ENCODE measurements at regions not wholly inside any gene's neighbourhood (a gene's known extent, or its start where the extent isn't known, plus 50 kb on each side); places are given as distances from the start of the nearest gene placed in this dataset.
"Not testable (repeated sequence)": the region's sequence is repeated elsewhere in the genome, so short reads cannot be mapped to it uniquely, and the experiment has no call there.

DNA sequence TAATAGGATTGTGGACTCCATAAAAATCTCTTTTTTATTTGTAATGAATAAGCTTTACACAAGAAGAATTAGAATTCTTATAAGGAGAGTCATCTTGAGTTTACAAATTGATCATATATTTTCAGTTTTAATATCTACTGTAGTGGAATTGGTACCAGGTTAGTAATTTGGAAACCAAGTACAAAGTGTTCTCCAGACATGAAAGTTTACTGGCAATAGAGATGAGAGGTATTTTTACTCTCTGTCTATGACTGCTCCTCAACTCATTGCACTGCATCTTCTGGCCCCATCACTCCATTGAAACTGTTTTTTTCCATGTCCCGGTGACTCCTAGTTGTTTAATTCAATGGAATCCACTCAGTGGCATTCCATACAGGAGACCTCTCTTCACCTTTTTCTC lies 164.5 kb upstream of the SMIM30 start:
- Histone ChIP-seq H3K4me3 (ENCODE audit: insufficient read depth, low read length) (no peak overlapping the region), H3K79me2 (ENCODE audit: insufficient read depth, low read length) (no peaks in the 10 kb centered on the region), H3K36me3 (ENCODE audit: insufficient read depth, low read length) (no peaks in the 10 kb centered on the region), H3K4me1 (ENCODE audit: insufficient read depth, low read length) (peaks cover 5% of the 10 kb centered on the region), H3K4me2 (ENCODE audit: insufficient read depth, low read length) (no peak overlapping the region), H3K27me3 (ENCODE audit: insufficient read depth, low read length) (no peaks in the 10 kb centered on the region), H2AFZ (ENCODE audit: low read length) (no peak overlapping the region), H4K20me1 (ENCODE audit: insufficient read depth, low read length) (no peaks in the 10 kb centered on the region), H3K27ac (ENCODE audit: low read depth, low read length) (no peak overlapping the region), H3K9me3 (ENCODE audit: low read depth, low read length) (no peaks in the 10 kb centered on the region)
- DNase-seq (ENCODE audit: insufficient read length, low spot score, missing footprints) = no peak
- TF ChIP-seq, protein P1, sequence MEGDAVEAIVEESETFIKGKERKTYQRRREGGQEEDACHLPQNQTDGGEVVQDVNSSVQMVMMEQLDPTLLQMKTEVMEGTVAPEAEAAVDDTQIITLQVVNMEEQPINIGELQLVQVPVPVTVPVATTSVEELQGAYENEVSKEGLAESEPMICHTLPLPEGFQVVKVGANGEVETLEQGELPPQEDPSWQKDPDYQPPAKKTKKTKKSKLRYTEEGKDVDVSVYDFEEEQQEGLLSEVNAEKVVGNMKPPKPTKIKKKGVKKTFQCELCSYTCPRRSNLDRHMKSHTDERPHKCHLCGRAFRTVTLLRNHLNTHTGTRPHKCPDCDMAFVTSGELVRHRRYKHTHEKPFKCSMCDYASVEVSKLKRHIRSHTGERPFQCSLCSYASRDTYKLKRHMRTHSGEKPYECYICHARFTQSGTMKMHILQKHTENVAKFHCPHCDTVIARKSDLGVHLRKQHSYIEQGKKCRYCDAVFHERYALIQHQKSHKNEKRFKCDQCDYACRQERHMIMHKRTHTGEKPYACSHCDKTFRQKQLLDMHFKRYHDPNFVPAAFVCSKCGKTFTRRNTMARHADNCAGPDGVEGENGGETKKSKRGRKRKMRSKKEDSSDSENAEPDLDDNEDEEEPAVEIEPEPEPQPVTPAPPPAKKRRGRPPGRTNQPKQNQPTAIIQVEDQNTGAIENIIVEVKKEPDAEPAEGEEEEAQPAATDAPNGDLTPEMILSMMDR (IDR thresholded peaks at IDR 0.05; ENCODE audit: extremely low read depth, low read depth, low read length) = no peak

DNA sequence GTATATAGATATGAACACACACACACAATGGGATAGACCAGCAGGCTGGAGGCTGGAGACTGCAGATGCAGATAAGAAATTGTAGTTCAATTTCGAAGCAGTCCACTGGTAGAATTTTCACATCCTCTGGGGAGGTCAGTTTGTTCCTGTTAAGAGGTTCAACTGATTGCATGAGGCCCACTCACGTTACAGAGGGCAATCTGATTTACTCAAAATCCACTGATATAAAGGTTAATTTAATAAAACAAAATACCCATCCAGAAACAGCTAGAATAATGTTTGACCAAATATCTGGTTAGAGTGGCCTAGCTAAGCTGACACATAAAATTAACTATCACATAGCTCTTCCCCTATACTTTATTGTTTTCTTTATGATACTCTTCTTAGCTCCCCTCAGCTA lies 162.9 kb upstream of the SMIM30 start:
- no peak overlapping the region for H3K4me3 ChIP-seq (ENCODE audit: insufficient read depth, low read length)
- no peak overlapping the region for H2AFZ ChIP-seq (ENCODE audit: low read length)
- no peak overlapping the region for H3K27ac ChIP-seq (ENCODE audit: low read depth, low read length)
- H3K79me2 ChIP-seq (ENCODE audit: insufficient read depth, low read length) = no peaks in the 10 kb centered on the region
- H3K4me2 ChIP-seq (ENCODE audit: insufficient read depth, low read length) = no peak overlapping the region
- no peaks in the 10 kb centered on the region for H3K27me3 ChIP-seq (ENCODE audit: insufficient read depth, low read length)
- no peaks in the 10 kb centered on the region for H3K9me3 ChIP-seq (ENCODE audit: low read depth, low read length)
- no peaks in the 10 kb centered on the region for H3K36me3 ChIP-seq (ENCODE audit: insufficient read depth, low read length)
- TF ChIP-seq, protein P1 (IDR thresholded peaks at IDR 0.05; ENCODE audit: extremely low read depth, low read depth, low read length) = no peak
- DNase-seq (ENCODE audit: insufficient read length, low spot score, missing footprints) = no peak
- H4K20me1 ChIP-seq (ENCODE audit: insufficient read depth, low read length) = no peaks in the 10 kb centered on the region
- peaks cover 5% of the 10 kb centered on the region for H3K4me1 ChIP-seq (ENCODE audit: insufficient read depth, low read length)

GRCh38 chr7:113279256-113279655 lies 160.9 kb upstream of the SMIM30 start:
- H4K20me1 ChIP-seq (ENCODE audit: insufficient read depth, low read length) = no peaks in the 10 kb centered on the region
- no peak overlapping the region for H3K4me2 ChIP-seq (ENCODE audit: insufficient read depth, low read length)
- H3K36me3 ChIP-seq (ENCODE audit: insufficient read depth, low read length) = no peaks in the 10 kb centered on the region
- no peaks in the 10 kb centered on the region for H3K9me3 ChIP-seq (ENCODE audit: low read depth, low read length)
- H3K79me2 ChIP-seq (ENCODE audit: insufficient read depth, low read length) = no peaks in the 10 kb centered on the region
- DNase-seq (ENCODE audit: insufficient read length, low spot score, missing footprints) = no peak
- no peaks in the 10 kb centered on the region for H3K27me3 ChIP-seq (ENCODE audit: insufficient read depth, low read length)
- no peak overlapping the region for H3K27ac ChIP-seq (ENCODE audit: low read depth, low read length)
- H3K4me3 ChIP-seq (ENCODE audit: insufficient read depth, low read length) = no peak overlapping the region
- H2AFZ ChIP-seq (ENCODE audit: low read length) = no peak overlapping the region
- TF ChIP-seq, protein P1 (IDR thresholded peaks at IDR 0.05; ENCODE audit: extremely low read depth, low read depth, low read length) = no peak
- H3K4me1 ChIP-seq (ENCODE audit: insufficient read depth, low read length) = no peaks in the 10 kb centered on the region

DNA sequence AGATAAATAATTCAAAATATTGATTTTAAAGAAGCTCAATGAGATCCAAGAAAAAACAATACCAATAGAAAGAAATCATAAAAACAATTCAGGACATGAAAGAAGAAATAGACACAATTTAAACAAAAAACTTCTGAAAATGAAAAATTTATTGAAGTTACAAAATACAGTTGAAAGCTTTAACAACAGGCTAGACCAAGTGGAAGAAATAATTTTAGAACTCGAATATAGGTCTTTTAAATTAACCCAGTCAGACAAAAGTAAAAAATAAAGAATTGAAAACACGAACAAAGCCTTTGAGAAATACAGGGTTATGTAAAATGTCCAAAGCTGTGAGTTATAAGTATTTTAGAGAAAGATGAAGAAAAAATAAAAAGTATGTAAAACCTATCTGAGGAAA lies 152.4 kb upstream of the SMIM30 start:
- Histone ChIP-seq H3K36me3 (ENCODE audit: insufficient read depth, low read length) (no peaks in the 10 kb centered on the region), H3K4me1 (ENCODE audit: insufficient read depth, low read length) (peaks cover 4% of the 10 kb centered on the region), H3K79me2 (ENCODE audit: insufficient read depth, low read length) (no peaks in the 10 kb centered on the region), H3K4me2 (ENCODE audit: insufficient read depth, low read length) (no peak overlapping the region), H3K9me3 (ENCODE audit: low read depth, low read length) (no peaks in the 10 kb centered on the region), H3K4me3 (ENCODE audit: insufficient read depth, low read length) (no peak overlapping the region), H2AFZ (ENCODE audit: low read length) (no peak overlapping the region), H3K27me3 (ENCODE audit: insufficient read depth, low read length) (no peaks in the 10 kb centered on the region), H4K20me1 (ENCODE audit: insufficient read depth, low read length) (no peaks in the 10 kb centered on the region), H3K27ac (ENCODE audit: low read depth, low read length) (no peak overlapping the region)
- TF ChIP-seq, protein P1 (IDR thresholded peaks at IDR 0.05; ENCODE audit: extremely low read depth, low read depth, low read length) = no peak
- DNase-seq (ENCODE audit: insufficient read length, low spot score, missing footprints) = no peak

DNA sequence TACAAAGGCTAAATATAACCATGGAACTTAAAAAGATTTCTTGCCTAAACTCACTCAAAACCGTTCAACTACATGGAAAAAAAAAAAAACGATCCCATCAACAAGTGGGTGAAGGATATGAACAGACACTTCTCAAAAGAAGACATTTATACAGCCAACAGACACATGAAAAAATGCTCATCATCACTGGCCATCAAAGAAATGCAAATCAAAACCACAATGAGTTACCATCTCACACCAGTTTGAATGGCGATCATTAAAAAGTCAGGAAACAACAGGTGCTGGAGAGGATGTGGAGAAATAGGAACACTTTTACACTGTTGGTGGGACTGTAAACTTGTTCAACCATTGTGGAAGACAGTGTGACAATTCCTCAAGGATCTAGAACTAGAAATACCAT lies 151.2 kb upstream of the SMIM30 start:
- DNase-seq (ENCODE audit: insufficient read length, low spot score, missing footprints); H3K4me1 ChIP-seq (ENCODE audit: insufficient read depth, low read length); H3K4me2 ChIP-seq (ENCODE audit: insufficient read depth, low read length): not testable (repeated sequence)

More for the DNA sequence above, 151.2 kb upstream of the SMIM30 start:
- not testable (repeated sequence) for H3K36me3 ChIP-seq (ENCODE audit: insufficient read depth, low read length); H2AFZ ChIP-seq (ENCODE audit: low read length); H3K4me3 ChIP-seq (ENCODE audit: insufficient read depth, low read length); H3K27ac ChIP-seq (ENCODE audit: low read depth, low read length); H3K79me2 ChIP-seq (ENCODE audit: insufficient read depth, low read length); H3K9me3 ChIP-seq (ENCODE audit: low read depth, low read length); H3K27me3 ChIP-seq (ENCODE audit: insufficient read depth, low read length); H4K20me1 ChIP-seq (ENCODE audit: insufficient read depth, low read length)
